SIG-M5 treated with dmso at 0.1 percent for 504 hours (cell line): ENCODE measurements at regions not wholly inside any gene's neighbourhood (a gene's known extent, or its start where the extent isn't known, plus 50 kb on each side); places are given as distances from the start of the nearest gene placed in this dataset.
"Not testable (repeated sequence)": the region's sequence is repeated elsewhere in the genome, so short reads cannot be mapped to it uniquely, and the experiment has no call there.

ENCODE experiments used
- DNase-seq: peaks from one replicate; lab custom pipeline; 2025; ENCODE audit not compliant: unreplicated experiment; lab: John Stamatoyannopoulos, UW

GRCh38 chr11:43071338-43071737 lies 240.5 kb upstream of the API5 start:
- no peak for DNase-seq

GRCh38 chr11:43072096-43072495 lies 239.7 kb upstream of the API5 start:
- no peak for DNase-seq

- DNase-seq, result no peak
These were observed 238.9 kb upstream of the API5 start for GRCh38 chr11:43072911-43073310.

- DNase-seq, result no peak
These were observed 237.0 kb upstream of the API5 start for GRCh38 chr11:43074810-43075209.

GRCh38 chr11:43101113-43101512 lies 210.7 kb upstream of the API5 start:
- DNase-seq, result no peak

- DNase-seq, result no peak
These were observed 195.7 kb upstream of the API5 start for GRCh38 chr11:43116071-43116470.

GRCh38 chr11:43119275-43119970 lies 192.4 kb upstream of the API5 start:
- no peak for DNase-seq

GRCh38 chr11:43122546-43122945 lies 189.2 kb upstream of the API5 start:
- no peak for DNase-seq

GRCh38 chr11:43123443-43123842 lies 188.4 kb upstream of the API5 start:
- no peak for DNase-seq

- DNase-seq, result no peak
These were observed 187.4 kb upstream of the API5 start for GRCh38 chr11:43124272-43124935.

- DNase-seq, result no peak
These were observed 182.5 kb upstream of the API5 start for GRCh38 chr11:43129329-43129728.

GRCh38 chr11:43130616-43131015 lies 181.2 kb upstream of the API5 start:
- no peak for DNase-seq

GRCh38 chr11:43135966-43136534 lies 175.7 kb upstream of the API5 start:
- DNase-seq, result no peak

- DNase-seq, result no peak
These were observed 173.1 kb upstream of the API5 start for GRCh38 chr11:43138621-43139140.

GRCh38 chr11:43145653-43146052 lies 166.1 kb upstream of the API5 start:
- no peak for DNase-seq

GRCh38 chr11:43150697-43151096 lies 161.1 kb upstream of the API5 start:
- no peak for DNase-seq

- no peak for DNase-seq
These were observed 147.0 kb upstream of the API5 start for GRCh38 chr11:43164831-43165230.

- DNase-seq, result not testable (repeated sequence)
These were observed 146.4 kb upstream of the API5 start for GRCh38 chr11:43165393-43165792.

- not testable (repeated sequence) for DNase-seq
These were observed 143.6 kb upstream of the API5 start for GRCh38 chr11:43168241-43168640.

GRCh38 chr11:43172477-43172876 lies 139.3 kb upstream of the API5 start:
- DNase-seq, result no peak

GRCh38 chr11:43177975-43178374 lies 133.8 kb upstream of the API5 start:
- no peak for DNase-seq

- not testable (repeated sequence) for DNase-seq
These were observed 117.3 kb upstream of the API5 start for GRCh38 chr11:43194459-43194858.
